Fibroblast of the conjunctiva (primary cell): ENCODE measurements at regions not wholly inside any gene's neighbourhood (a gene's known extent, or its start where the extent isn't known, plus 50 kb on each side); places are given as distances from the start of the nearest gene placed in this dataset.
"Not testable (repeated sequence)": the region's sequence is repeated elsewhere in the genome, so short reads cannot be mapped to it uniquely, and the experiment has no call there.

ENCODE experiments used
- DNase-seq: peaks from one replicate; pipeline ENCODE4 v3.0.0-alpha.2; 2010; ENCODE audit warnings: low read depth

DNA sequence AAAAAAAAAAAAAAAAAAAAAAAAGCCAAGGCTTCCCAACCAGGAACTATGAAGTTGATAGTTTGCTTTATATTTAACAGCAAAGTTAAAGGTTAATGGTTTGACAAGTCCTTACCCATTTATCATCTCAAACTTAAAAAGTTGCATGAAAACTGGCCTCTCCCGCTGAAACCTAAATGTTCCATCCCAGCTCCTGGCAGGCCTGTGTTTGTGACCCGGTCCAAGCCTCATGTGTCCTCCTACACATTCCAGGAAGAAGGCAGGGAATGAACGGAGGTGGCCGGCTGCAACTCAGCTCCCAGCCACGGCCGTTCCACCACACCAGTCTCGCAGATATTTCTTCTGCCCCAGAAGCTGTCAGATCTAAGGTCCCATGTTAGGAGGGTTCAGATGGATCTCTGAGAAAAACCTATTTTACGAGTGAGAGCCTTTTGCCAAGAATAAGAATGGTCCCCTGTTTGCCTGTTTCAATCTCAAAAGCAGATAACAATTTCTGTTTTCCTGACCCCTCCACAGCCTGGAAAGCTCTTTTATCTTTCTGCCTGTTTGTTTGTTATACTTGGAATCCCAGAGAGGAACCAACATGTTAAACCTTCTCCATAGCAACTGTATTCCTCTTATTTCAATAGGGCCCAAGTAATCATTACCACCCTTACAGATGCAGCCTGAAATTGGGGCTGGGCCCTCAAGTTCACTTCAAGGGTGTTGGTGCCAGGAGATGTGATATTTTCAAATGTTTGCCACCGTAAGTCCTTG, 56.5 kb downstream of the KCTD12 start:
- no peak for DNase-seq

DNA sequence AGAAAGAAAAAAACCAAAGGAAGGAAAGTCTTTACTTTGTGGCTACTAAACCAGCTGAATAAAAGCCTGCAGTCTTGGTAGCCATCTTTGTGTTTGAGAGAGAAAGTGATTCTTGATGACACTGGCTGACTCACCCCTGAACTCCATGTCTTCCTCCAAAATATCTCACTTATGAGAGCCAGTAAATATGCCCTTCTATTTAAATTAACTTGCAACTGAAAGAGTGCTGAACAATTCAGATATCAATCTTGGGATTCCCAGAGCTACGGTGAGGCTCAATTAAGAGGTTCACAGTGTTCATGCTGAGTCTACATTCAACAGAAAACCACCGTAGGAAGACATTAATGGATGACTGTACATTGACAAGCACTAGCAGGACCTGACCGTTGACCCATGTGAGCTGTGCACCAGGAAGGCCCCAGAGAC, 57.9 kb downstream of the KCTD12 start:
- no peak for DNase-seq

DNA sequence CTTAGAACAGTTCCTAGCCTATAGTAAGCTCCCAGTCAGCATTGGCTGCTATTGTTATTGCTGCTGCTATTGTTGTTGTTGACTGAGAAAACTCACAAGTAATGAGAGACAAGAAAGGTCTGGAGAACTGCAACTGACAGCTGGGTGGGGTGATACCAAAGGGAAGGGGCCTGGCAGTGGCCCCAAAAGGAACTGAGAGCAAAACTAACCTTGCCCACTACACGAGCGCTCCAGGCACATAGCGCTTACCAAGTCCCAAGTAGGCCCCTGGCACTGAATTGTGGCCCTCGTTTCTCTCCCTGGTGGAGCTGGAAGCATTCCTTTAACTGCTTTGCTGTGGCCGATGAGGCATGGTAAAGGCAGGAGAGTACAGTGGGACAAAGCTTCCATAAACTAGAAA, 59.7 kb downstream of the KCTD12 start:
- no peak for DNase-seq

DNA sequence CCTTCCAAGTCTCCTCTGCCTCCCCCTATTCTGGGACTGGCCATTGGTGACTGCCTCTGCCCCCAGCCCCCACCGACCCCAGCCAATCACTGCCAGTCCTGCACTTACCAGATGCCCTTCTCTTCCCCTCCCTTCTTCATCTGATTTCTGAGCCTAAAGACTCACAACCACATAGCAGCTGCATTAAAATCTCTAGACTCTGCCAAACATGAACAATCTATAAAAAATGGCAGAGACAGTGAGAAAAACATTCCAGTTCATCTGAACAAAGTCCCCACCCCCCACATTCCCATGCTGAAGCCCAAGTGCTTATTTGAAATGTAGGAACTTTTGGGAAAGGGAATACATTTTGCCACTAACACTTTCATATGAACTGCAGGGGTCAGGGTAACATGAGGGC, 60.8 kb downstream of the KCTD12 start:
- DNase-seq = no peak

DNA sequence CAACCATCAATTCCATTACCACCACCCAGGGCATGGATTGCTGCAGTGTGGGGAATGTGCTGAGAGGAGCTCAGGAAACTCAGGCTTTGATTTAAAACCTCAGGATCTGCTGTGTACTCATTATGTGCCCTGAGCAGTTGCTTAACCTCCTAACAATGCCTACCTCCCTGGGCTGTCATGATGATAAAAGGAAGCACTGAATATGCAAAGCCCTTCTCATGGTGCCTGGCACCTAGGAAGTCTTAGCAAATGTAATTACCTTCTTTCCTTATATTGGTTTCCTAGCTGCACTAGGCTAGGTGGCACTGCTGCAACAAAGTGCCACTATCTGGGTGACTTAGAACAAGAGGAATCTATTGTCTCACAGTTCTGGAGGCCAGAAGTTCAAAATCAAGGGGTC, 62.2 kb downstream of the KCTD12 start:
- no peak for DNase-seq

DNA sequence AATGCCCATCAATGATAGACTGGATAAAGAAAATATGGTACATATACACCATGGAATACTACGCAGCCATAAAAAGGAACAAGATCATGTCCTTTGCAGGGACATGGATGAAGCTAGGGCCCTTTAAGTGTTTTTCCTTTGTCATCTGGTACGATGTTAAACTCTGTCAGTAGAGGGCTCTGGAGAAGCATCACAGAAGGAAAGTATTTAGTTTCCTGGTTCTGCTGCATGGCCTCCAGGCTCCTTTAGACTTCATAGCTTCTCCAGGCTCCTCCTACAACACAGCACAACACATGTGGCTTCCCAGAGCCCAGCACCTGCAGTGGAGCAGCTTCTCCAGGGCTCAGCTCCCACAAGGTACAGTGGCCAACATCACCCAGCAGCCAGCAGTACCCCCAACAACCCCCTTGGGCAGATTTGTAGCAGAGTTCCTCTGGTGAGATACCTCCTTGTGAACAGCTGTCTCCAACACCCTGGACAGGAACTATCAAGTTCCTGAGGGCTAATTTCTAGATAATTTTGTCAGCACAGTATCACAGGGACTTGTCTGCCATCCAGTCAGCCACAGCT, 63.4 kb downstream of the KCTD12 start:
- no peak for DNase-seq

DNA sequence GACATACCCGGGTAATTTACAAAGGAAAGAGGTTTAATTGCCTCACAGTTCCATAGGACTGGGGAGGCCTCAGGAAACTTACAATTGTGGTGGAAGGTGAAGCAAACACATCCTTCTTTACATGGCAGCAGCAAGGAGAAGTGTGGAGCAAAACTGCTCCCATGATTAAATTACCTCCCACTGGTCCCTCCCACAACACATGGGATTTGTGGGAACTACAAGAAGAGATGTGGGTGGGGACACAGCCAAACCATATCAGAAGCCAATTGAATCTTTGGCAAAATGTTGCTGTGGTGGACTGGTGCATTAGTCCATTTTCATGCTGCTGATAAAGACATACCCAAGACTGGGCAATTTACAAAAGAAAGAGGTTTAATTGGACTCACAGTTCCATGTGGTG, 65.0 kb downstream of the KCTD12 start:
- DNase-seq = not testable (repeated sequence)

DNA sequence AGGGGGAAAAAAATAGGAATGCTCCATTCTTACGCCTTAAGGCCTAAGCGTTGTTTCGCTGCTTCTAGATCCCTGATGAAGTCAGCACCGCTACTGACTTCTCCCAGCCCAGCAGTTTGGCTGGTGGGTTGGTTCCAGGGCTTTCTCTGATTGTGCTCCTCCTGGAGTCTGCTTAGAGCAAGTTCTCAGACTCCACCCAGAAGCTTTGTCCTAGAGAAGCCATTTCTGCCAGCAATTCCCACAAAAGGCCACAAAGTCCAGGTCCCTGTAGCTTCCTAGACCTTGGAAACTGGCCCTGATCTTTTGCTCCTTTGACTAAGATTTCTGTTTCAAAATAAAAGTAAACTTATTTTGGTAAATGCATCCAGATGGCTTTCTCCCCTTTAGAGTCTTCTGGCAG, 65.4 kb downstream of the KCTD12 start:
- peak; percentile 57 for DNase-seq

DNA sequence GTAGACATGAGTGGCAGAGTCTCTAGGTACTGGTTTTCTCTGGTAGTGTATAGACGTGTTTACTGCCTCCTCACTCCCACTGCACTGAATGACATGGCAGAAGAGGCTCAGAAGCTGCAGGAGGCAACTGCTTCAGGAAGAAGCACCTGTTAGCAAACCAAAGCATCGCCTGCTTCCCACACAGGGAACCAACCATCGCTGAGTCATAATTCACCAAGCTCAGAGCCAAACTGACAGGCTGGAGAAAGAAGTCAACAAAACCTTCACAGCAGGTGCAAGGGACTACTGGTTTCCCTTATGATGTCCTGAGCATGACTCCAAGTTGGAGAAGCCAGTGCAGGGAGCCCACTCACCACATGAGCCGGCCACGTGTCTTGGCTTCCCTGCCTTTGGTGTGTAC, 69.8 kb downstream of the KCTD12 start:
- no peak for DNase-seq

DNA sequence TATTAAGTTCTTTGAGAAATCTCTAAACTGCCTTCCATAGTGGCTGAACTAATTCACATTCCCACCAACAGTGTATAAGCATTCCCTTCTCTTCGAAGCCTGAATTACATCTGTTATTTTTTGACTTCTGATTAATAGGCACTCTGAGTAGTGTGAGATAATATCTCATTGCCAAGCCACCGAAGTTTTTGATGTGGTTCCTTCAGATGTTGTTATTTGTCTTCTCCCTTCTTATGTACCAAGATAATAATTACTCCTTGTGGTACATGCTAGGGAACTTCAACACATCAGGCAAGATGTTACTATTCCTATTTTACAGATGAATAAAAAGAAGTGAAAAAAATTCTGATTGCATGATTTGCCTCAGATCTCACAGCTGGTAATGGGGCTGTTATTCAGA, 70.9 kb downstream of the KCTD12 start:
- no peak for DNase-seq

DNA sequence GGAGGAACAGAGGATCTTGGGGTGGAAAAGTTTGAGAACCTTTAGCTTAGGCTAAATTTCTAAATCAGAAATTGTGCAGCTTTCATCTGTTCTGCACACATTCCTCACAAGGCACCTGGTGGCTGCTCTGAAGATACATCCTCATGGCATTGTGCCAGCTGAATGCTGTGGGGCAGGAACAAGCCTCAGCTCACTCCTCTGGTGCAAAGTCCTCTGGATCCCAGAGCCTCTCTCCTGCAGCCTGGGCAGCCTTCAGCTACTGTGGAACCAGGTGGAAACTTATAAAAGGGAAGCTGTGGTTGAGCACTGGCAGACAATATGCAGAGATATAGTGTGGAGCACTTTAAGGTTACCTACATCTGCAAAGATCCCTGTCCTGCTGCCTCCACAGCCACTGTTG, 72.3 kb downstream of the KCTD12 start:
- DNase-seq = no peak

DNA sequence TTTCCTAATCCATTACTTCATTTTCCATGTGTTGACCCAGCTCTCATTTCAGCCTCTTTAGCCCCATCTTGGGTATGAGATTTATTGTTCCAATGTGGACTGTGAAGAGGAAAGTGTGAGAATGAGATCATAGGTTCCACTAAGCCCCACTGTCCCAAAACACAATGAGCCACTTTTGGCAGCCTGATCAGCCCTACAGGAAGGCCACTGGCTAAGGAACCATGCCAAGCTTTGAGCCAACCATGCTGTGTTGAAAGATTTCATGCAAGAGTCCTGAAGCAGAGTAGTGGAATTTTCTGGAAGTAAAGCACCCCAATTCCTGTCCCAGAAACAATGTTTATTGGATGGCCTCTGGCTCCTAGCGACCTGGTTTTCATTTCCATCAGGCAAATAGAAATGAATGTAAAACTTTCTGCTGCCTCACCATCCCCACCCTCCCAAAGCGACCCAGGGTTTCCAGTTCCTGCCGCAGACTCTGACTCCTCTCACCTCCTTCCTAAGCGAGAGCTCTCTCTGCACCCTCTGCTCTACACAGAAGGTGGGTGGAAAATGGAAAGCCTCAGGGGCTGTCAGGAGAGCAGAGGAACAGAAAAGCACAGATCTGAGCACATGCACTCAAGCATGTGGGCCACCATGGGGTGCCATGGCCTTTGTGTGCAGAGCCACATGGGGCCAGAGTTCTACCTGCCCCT, 73.1 kb downstream of the KCTD12 start:
- DNase-seq = peak; percentile 53

DNA sequence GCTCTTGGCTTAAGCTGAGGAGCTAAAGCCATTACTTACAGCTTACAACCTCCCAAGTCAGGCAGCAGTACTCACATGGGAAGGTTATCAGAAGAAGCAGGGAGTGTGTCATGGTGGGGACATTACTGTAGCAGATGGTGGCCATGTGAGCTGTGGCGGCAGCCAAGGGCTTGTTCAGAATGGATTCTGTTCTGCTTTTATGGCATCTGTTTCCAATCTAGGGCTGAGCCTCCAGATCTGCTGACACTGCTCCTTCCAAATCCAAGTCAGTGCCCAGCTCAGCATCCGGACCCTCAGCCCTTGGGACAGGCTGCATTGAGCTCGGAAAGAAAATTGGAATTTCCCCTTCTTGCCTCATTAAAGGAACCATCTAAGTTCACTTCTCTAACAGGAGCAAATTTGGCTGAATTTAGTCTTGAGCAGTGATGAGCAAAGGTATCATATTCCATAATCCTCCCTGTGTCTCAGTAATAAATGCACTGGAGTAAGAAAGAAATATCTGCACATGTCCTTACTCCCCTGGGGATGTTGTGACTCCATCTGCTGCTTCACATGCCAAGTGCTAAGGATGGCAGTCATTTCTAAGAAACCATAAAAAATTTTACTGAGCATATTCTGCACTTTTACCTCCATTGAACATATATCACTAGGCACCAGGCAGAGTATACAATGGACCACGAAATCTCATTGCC, 73.9 kb downstream of the KCTD12 start:
- DNase-seq = peak; percentile 79

DNA sequence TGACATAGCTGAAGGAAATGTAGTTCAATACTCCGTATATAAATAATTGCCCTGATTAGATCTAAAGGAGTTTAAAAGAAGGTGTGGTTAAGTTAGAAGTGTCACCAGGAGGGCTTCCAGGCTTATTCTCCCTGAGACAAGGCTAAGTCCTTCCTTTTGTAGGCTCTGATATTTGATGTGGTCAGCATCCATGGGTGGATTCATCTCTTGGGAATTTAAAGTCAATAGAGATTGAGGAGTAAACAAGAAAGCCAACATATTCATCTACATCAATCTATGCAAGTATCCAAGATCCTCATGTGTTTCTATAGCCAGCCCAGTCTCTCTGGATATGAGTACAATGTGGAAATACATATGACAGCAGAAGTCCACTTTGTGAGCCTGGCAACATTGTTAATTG, 76.8 kb downstream of the KCTD12 start:
- no peak for DNase-seq

DNA sequence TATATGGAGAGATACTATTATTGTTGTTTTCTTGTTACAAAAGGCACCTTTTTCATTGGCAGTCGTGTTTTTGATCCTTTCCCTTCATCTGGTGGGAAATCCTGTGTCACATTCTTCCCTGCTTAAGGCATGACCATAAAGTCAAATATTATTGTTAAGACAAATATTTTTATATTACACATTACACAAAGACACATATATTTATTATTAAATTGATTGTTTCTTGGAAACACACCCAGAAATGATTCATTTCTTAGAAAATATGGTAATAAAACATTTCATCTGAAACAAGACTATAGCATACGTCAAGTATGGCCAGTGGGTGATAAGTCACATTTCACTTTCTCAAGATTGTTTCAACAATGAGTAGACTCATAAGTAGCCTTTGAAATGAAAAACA, 77.3 kb downstream of the KCTD12 start:
- DNase-seq = no peak

DNA sequence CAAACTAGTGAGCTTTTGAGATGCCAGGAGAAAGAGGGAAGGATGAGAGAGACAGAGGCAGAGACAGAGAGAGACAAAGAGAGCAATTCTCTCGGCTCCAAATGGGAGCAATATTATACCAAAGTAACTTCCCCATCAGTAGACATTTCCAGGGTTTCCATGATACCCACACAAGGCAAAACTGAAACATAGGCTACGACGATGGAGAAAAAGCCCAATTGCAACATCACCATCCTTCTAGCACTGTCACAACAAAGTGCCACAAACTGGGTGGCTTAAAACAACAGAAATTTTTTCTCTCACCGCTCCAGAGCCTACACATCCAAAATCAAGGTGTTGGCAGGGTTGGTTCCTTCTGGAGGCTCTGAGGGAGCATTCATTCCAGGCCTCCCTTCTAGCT, 81.4 kb downstream of the KCTD12 start:
- no peak for DNase-seq

DNA sequence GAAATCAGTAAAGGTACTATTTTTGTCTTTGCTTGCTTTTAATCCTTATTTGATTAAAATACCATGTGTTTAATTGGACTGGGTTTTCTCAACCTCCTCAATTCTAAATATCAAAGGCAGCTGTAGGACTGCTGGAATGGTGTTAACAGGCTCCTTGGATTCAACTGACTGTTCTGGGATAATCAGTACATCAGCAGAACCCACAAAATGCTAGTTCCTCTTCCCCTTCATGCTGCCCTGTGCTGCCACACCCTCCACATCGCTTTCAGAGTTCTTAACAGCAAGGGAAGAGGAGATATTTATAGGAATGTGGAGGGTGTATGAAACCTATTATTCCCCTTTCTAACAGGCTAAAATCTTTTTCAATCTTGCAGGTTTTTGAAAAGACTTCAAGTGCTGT, 82.4 kb downstream of the KCTD12 start:
- no peak for DNase-seq

DNA sequence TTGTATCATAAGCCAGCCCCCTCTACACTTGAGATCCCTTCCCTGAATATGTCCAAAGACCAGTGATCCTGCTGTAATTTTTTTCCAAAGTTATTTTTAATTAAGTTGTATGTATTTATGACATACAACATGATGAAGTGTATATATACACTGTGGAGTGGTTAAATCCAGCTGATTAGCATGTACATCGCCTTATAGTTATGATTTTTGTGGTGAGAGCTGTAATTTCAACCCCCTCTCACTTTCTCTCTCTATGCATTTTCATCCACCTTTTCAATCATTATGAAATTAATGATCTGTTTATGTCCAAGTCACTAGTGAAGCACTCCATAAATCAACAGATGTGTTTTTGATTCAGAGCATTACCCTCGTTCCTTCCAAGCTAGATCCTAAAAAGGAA, 85.3 kb downstream of the KCTD12 start:
- DNase-seq = no peak

DNA sequence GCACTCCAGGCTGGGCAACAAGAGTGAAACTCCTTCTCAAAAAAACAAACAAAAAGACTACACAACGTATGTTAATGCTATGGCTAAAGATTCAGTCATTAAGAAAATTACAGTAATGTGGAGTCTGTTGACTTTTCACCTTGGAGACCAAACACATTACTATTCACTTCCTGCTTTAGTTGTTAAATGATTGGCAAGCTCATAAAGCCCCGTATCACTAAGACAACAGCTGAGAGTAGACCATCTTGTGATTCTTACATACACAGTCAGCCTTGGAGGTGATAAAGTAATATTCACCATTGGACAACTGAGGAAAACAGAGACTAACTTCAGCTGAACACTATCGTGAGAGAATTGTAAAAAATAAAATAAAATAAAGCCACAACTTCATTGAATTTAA, 86.5 kb downstream of the KCTD12 start:
- DNase-seq = peak; percentile 8

DNA sequence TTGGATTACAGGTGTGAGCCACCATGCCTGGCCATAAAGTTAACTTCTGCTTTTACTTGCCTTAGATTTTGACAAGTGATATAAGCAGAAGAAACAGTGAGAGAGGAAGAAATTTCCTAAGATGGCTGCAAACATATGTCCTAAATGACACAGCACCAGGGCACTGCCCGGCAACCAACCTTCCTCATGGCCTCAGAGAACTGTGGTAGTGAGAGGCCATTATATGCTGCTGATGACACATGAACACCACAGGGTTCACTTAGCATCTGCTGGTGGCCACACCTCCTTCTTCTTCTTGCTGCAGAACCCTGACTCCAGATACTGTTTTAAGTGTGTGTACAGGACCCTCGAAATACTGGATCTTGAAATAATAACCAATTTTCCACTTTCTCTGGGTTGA, 88.2 kb downstream of the KCTD12 start:
- DNase-seq = no peak

DNA sequence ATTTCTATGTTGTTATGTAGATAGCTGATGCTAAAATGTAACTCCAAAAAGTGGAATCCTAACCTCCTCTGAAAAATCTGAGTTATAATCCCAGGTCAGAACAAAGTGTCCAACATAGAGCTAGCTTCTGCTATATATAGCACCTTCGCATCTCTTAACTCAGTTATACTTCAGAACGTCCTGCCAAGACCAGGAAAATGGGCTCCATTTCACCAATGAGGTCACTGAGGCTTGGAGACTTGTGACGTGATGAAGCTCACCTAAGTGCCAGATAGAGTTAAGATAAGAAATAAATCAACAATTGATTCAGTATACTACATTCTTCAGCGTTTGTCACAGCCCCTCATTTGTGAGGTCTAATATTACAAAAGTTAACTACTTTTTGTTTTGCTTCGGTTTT, 88.8 kb downstream of the KCTD12 start:
- DNase-seq = no peak

DNA sequence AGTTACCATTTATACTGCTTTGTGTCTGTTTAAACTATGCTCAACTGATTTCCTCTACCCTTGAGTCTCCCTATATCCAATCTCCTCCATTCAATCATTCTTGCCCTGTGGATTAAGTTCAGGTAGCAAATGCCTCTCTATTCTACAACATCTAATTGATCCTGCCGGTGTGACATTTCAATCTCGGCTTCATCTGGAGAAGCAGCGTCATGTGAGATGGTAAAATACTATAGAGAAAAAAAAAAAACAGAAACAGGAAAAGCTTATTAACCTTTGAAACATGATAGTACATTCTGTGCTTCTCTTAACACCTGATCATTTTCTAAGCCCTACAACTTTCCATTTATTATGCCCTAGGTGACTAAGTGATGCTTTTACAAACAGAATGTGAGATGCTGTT, 89.4 kb downstream of the KCTD12 start:
- no peak for DNase-seq
